ENCODE measurements at regions not wholly inside any gene's neighbourhood (a gene's known extent, or its start where the extent isn't known, plus 50 kb on each side); places are given as distances from the start of the nearest gene placed in this dataset.

GRCh38 chr13:79898996-79899395 is 418.0 kb downstream of the NDFIP2 start:
- H3K27ac ChIP-seq (ENCODE audit: low read depth in 1 of 2, low read length in 2 of 2): no peak overlapping the region
- H3K36me3 ChIP-seq (ENCODE audit: control insufficient read depth in 4 of 4, insufficient read depth in 3 of 4, low read depth in 1 of 4, low read length in 3 of 4): no peaks in the 10 kb centered on the region
- no peak for DNase-seq (ENCODE audit: low spot score)
- H3K27me3 ChIP-seq (ENCODE audit: control insufficient read depth in 4 of 4, insufficient read depth in 4 of 4, low read length in 3 of 4): no peaks in the 10 kb centered on the region
- no peaks in the 10 kb centered on the region for H3K4me1 ChIP-seq (ENCODE audit: control insufficient read depth in 4 of 4, insufficient read depth in 4 of 4, low read length in 3 of 4)
- H3K9me3 ChIP-seq (ENCODE audit: control insufficient read depth in 4 of 4, low read length in 3 of 4): no peaks in the 10 kb centered on the region
- TF ChIP-seq RAD21 (IDR thresholded peaks at IDR 0.05) (no peak), FOXA2 (IDR thresholded peaks at IDR 0.05) (no peak), EGR1 (IDR thresholded peaks at IDR 0.05; ENCODE audit: low read depth in 2 of 2) (no peak)
- H3K9ac ChIP-seq (ENCODE audit: low read depth in 1 of 2, low read length in 2 of 2): no peak overlapping the region
- WGBS: 97% methylated on average over 1 of the region's 1 CpG
- H3K4me3 ChIP-seq (ENCODE audit: low read depth in 1 of 3, low read length in 3 of 3): no peak overlapping the region

GRCh38 chr13:79898202-79898826 is 417.4 kb downstream of the NDFIP2 start:
- DNase-seq (ENCODE audit: low spot score): no peak

More at GRCh38 chr13:79898202-79898826, 417.4 kb downstream of the NDFIP2 start:
- no peaks in the 10 kb centered on the region for H3K9me3 ChIP-seq (ENCODE audit: control insufficient read depth in 4 of 4, low read length in 3 of 4)
- 95% methylated on average over 2 of the region's 2 CpGs for WGBS
- no peak overlapping the region for H3K9ac ChIP-seq (ENCODE audit: low read depth in 1 of 2, low read length in 2 of 2)
- H3K27ac ChIP-seq (ENCODE audit: low read depth in 1 of 2, low read length in 2 of 2): no peak overlapping the region
- no peak overlapping the region for H3K4me3 ChIP-seq (ENCODE audit: low read depth in 1 of 3, low read length in 3 of 3)
- no peak for TF ChIP-seq EGR1 (IDR thresholded peaks at IDR 0.05; ENCODE audit: low read depth in 2 of 2)
- no peak for TF ChIP-seq GABPA (IDR thresholded peaks at IDR 0.05 in 1 of 2, conservative IDR thresholded peaks at IDR 0.05 in 1 of 2)
- TF ChIP-seq YY1 (IDR thresholded peaks at IDR 0.05): no peak
- TF ChIP-seq TAF1 (conservative IDR thresholded peaks at IDR 0.05): no peak
- no peak for TF ChIP-seq HNF4A (conservative IDR thresholded peaks at IDR 0.05)
- no peak for TF ChIP-seq REST (IDR thresholded peaks at IDR 0.05)
- no peak for TF ChIP-seq RAD21 (IDR thresholded peaks at IDR 0.05)
- TF ChIP-seq NR2F2 (IDR thresholded peaks at IDR 0.05): no peak
- no peak for TF ChIP-seq FOXA1 (IDR thresholded peaks at IDR 0.05)
- no peak for TF ChIP-seq SP1 (IDR thresholded peaks at IDR 0.05)
- no peak for TF ChIP-seq ATF3 (IDR thresholded peaks at IDR 0.05)
- TF ChIP-seq JUND (IDR thresholded peaks at IDR 0.05): no peak
- no peak for TF ChIP-seq MAX (IDR thresholded peaks at IDR 0.05)
- no peaks in the 10 kb centered on the region for H3K4me1 ChIP-seq (ENCODE audit: control insufficient read depth in 4 of 4, insufficient read depth in 4 of 4, low read length in 3 of 4)
- H3K36me3 ChIP-seq (ENCODE audit: control insufficient read depth in 4 of 4, insufficient read depth in 3 of 4, low read depth in 1 of 4, low read length in 3 of 4): no peaks in the 10 kb centered on the region
- H3K27me3 ChIP-seq (ENCODE audit: control insufficient read depth in 4 of 4, insufficient read depth in 4 of 4, low read length in 3 of 4): no peaks in the 10 kb centered on the region

All from liver (tissue), 7 donors.